Spleen (tissue), 11 donors: ENCODE measurements at regions not wholly inside any gene's neighbourhood (a gene's known extent, or its start where the extent isn't known, plus 50 kb on each side); places are given as distances from the start of the nearest gene placed in this dataset.

ENCODE experiments used
- DNase-seq: peaks from one replicate; pipeline ENCODE4 v3.0.0-alpha.2; 2020
- H3K27ac ChIP-seq, 8 donors: fragments of 200-600 bp; sonication (generic) in 7 of 8; 1 replicate in 4 of 8; 2 replicates in 4 of 8; pipeline versions ENCODE4 v1.5.0 to v1.8.0; 2016 to 2021; ENCODE audit warnings: inconsistent platforms in 4 of 8, mild to moderate bottlenecking in 4 of 8, moderate library complexity in 1 of 8
- H3K27me3 ChIP-seq, 7 donors: fragments of 200-600 bp; sonication (generic) in 6 of 7; replicated peaks in 1 of 7; 1 replicate in 4 of 7; 2 replicates in 3 of 7; pipeline versions ENCODE4 v1.5.0 to v1.8.0; 2016 to 2021; ENCODE audit warnings: inconsistent platforms in 3 of 7, mild to moderate bottlenecking in 1 of 7
- H3K36me3 ChIP-seq, 6 donors: fragments of 200-600 bp; sonication (generic) in 5 of 6; 1 replicate in 4 of 6; 2 replicates in 2 of 6; pipeline versions ENCODE4 v1.5.0 to v1.8.0; 2016 to 2021; ENCODE audit warnings: inconsistent platforms in 2 of 6
- H3K4me1 ChIP-seq, 6 donors: fragments of 200-600 bp; sonication (generic) in 5 of 6; 1 replicate in 3 of 6; 2 replicates in 3 of 6; pipeline versions ENCODE4 v1.5.0 to v1.8.0; 2016 to 2021; ENCODE audit warnings: inconsistent platforms in 3 of 6
- H3K4me3 ChIP-seq, 8 donors: fragments of 200-600 bp; sonication (generic) in 7 of 8; 1 replicate in 4 of 8; 2 replicates in 4 of 8; pipeline versions ENCODE4 v1.5.0 to v1.8.0; 2016 to 2021; ENCODE audit warnings: inconsistent platforms in 4 of 8, mild to moderate bottlenecking in 4 of 8, moderate library complexity in 2 of 8
- H3K9me3 ChIP-seq, 8 donors: fragments of 200-600 bp; sonication (generic) in 7 of 8; 1 replicate in 4 of 8; 2 replicates in 4 of 8; pipeline versions ENCODE4 v1.5.0 to v1.8.0; 2016 to 2021; ENCODE audit warnings: inconsistent platforms in 4 of 8
- CTCF ChIP-seq, 11 experiments: fragments of 200-600 bp in 7 of 11; fragments of 450-650 bp in 4 of 11; sonication (generic) in 4 of 11; IDR thresholded peaks in 8 of 11; conservative IDR thresholded peaks in 3 of 11; 1 replicate in 7 of 11; 2 replicates in 4 of 11; pipeline versions ENCODE4 v1.4.0 to v1.8.0; 2016 to 2021; ENCODE audit warnings: antibody characterized with exemption in 11 of 11, inconsistent platforms in 4 of 11, mild to moderate bottlenecking in 1 of 11
- POLR2A ChIP-seq, 3 donors: fragments of 450-650 bp; IDR thresholded peaks; one replicate each; pipeline ENCODE4 v1.5.1; 2017; ENCODE audit warnings: antibody characterized with exemption in 3 of 3, mild to moderate bottlenecking in 1 of 3
- POLR2AphosphoS5 ChIP-seq, 3 donors: sonication (generic); formaldehyde crosslinking; IDR thresholded peaks; one replicate each; pipeline ENCODE4 v1.5.1; 2017; ENCODE audit warnings: antibody characterized with exemption in 3 of 3
- WGBS, 5 donors: extraction: QIAGEN DNeasy Blood & Tissue Kit in 3 of 5; methylation state at CpG; one replicate each; pipeline versions ENCODE4 v1.1.5 to v1.1.7; 2013 to 2018; 5-methylcytosine and 5-hydroxymethylcytosine counted together
- intact Hi-C: fragments of 100-400 bp; cut with DNase I; formaldehyde crosslinking; loops from one replicate; pipeline ENCODE4 v1.15.0; 2023; ENCODE audit warnings: low total_unique reads
- donor health status: healthy with polysubstance abuse.
- donor health status: DM: no; HTN: no; CAD: no; lungs with moderate emphysema.
- donor health status: DM: no; HTN: no; CAD: no.
- donor health status: Bipolar disorder and iron deficiency.
- donor health status: healthy.
- donor health status: DM: no; HTN: no; CAD: no.
- donor health status: DM: yes; HTN: yes; CAD: no.

- no peaks in the 10 kb centered on the region for H3K9me3 ChIP-seq
- no peak for DNase-seq
- 39 to 66% (median 46%) methylated on average over 3 of the region's 3 CpGs for WGBS, 5 donors
- peaks cover 0 to 21% (median 9%) of the 10 kb centered on the region in 6 donors for H3K4me1 ChIP-seq
- no peak overlapping the region for H3K27ac ChIP-seq
- no peaks in the 10 kb centered on the region for H3K27me3 ChIP-seq
- no peak for TF ChIP-seq CTCF (IDR thresholded peaks at IDR 0.05 in 8 of 11, conservative IDR thresholded peaks at IDR 0.05 in 3 of 11)
- no peak for TF ChIP-seq POLR2AphosphoS5 (IDR thresholded peaks at IDR 0.05)
- no peak for TF ChIP-seq POLR2A (IDR thresholded peaks at IDR 0.05)
- H3K4me3 ChIP-seq, result no peak overlapping the region
- no peaks in the 10 kb centered on the region for H3K36me3 ChIP-seq
- intact Hi-C loops, result no loop called here
These were observed 101.3 kb downstream of the GADD45G start for GRCh38 chr9:89706086-89706485.

GRCh38 chr9:89706731-89707191 is 101.9 kb downstream of the GADD45G start:
- no peak overlapping the region for H3K27ac ChIP-seq
- no peak overlapping the region for H3K4me3 ChIP-seq
- intact Hi-C loops, result no loop called here
- peaks cover 0 to 14% (median 3%) of the 10 kb centered on the region in 6 donors for H3K4me1 ChIP-seq
- WGBS, 5 donors, result 56 to 77% (median 70%) methylated on average over 5 of the region's 5 CpGs
- DNase-seq, result no peak
- no peak for TF ChIP-seq POLR2AphosphoS5 (IDR thresholded peaks at IDR 0.05)
- no peak for TF ChIP-seq CTCF (IDR thresholded peaks at IDR 0.05 in 8 of 11, conservative IDR thresholded peaks at IDR 0.05 in 3 of 11)
- no peak for TF ChIP-seq POLR2A (IDR thresholded peaks at IDR 0.05)
- H3K27me3 ChIP-seq, result no peaks in the 10 kb centered on the region
- no peaks in the 10 kb centered on the region for H3K9me3 ChIP-seq
- H3K36me3 ChIP-seq, result no peaks in the 10 kb centered on the region

GRCh38 chr9:89710697-89711096 is 105.9 kb downstream of the GADD45G start:
- Histone ChIP-seq H3K4me1 (peaks cover 0 to 12% (median 0%) of the 10 kb centered on the region in 6 donors), H3K9me3 (no peaks in the 10 kb centered on the region), H3K27me3 (no peaks in the 10 kb centered on the region), H3K4me3 (no peak overlapping the region), H3K36me3 (no peaks in the 10 kb centered on the region), H3K27ac (peak overlapping the region in 1 of 8 donors; percentile 37)
- TF ChIP-seq CTCF (IDR thresholded peaks at IDR 0.05 in 8 of 11, conservative IDR thresholded peaks at IDR 0.05 in 3 of 11) (no peak), POLR2A (IDR thresholded peaks at IDR 0.05) (no peak), POLR2AphosphoS5 (IDR thresholded peaks at IDR 0.05) (no peak)
- no peak for DNase-seq
- WGBS, 5 donors, result 65 to 69% (median 68%) methylated on average over 6 of the region's 6 CpGs
- intact Hi-C loops, result no loop called here

GRCh38 chr9:89711866-89712265 is 107.1 kb downstream of the GADD45G start:
- no peaks in the 10 kb centered on the region for H3K36me3 ChIP-seq
- no peak overlapping the region for H3K4me3 ChIP-seq
- no peaks in the 10 kb centered on the region for H3K27me3 ChIP-seq
- 40 to 72% (median 65%) methylated on average over 5 of the region's 5 CpGs for WGBS, 5 donors
- H3K9me3 ChIP-seq, result no peaks in the 10 kb centered on the region
- peaks cover 0 to 19% (median 0%) of the 10 kb centered on the region in 6 donors for H3K4me1 ChIP-seq
- TF ChIP-seq CTCF (IDR thresholded peaks at IDR 0.05 in 8 of 11, conservative IDR thresholded peaks at IDR 0.05 in 3 of 11), result no peak
- no peak for TF ChIP-seq POLR2A (IDR thresholded peaks at IDR 0.05)
- no peak for TF ChIP-seq POLR2AphosphoS5 (IDR thresholded peaks at IDR 0.05)
- no peak for DNase-seq
- H3K27ac ChIP-seq, result no peak overlapping the region
- intact Hi-C loops, result no loop called here
